ENCODE measurements at regions not wholly inside any gene's neighbourhood (a gene's known extent, or its start where the extent isn't known, plus 50 kb on each side); places are given as distances from the start of the nearest gene placed in this dataset.

DNA sequence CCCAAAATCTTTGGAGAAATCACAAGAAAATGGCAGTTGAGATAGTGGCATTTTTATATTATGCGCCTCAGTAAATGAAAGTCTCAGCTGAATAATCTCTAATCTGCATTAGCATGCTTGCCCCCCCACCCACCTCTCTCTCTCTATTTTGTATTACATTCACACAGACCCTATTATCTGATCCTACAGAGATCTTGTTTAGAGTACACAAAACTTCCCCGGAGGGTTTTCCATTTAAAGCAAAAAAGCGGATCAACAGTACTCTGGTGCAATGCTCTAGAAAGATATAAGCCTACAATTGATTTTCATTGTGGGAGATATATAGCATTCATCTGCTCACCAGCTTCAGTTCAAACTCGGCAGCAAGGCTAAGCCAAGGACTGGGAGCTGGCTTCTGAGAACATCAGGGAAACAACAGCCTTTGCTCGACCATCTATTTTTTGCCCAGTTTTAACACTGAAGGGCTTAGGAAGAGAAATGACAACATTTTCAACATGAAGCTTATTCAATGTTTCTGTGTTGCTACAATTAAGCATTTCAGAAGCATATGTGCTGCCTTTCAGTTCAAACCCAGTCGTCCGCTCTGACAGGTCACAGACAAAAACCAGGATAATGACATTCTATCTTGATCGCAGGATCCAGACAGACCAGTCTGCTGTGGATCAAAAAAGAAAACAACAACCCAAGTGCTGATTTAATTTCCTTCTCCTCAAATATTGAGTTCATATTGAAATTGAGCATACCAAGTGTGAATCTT is 137.6 kb upstream of the ATXN1 start:
- TF ChIP-seq, protein P1, sequence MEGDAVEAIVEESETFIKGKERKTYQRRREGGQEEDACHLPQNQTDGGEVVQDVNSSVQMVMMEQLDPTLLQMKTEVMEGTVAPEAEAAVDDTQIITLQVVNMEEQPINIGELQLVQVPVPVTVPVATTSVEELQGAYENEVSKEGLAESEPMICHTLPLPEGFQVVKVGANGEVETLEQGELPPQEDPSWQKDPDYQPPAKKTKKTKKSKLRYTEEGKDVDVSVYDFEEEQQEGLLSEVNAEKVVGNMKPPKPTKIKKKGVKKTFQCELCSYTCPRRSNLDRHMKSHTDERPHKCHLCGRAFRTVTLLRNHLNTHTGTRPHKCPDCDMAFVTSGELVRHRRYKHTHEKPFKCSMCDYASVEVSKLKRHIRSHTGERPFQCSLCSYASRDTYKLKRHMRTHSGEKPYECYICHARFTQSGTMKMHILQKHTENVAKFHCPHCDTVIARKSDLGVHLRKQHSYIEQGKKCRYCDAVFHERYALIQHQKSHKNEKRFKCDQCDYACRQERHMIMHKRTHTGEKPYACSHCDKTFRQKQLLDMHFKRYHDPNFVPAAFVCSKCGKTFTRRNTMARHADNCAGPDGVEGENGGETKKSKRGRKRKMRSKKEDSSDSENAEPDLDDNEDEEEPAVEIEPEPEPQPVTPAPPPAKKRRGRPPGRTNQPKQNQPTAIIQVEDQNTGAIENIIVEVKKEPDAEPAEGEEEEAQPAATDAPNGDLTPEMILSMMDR (conservative IDR thresholded peaks at IDR 0.05; ENCODE audit: low read length): no peak
- TF ChIP-seq EZH2phosphoT487 (IDR thresholded peaks at IDR 0.05; ENCODE audit: borderline replicate concordance, low read depth, low read length): no peak
